ENCODE measurements at regions not wholly inside any gene's neighbourhood (a gene's known extent, or its start where the extent isn't known, plus 50 kb on each side); places are given as distances from the start of the nearest gene placed in this dataset.

DNA sequence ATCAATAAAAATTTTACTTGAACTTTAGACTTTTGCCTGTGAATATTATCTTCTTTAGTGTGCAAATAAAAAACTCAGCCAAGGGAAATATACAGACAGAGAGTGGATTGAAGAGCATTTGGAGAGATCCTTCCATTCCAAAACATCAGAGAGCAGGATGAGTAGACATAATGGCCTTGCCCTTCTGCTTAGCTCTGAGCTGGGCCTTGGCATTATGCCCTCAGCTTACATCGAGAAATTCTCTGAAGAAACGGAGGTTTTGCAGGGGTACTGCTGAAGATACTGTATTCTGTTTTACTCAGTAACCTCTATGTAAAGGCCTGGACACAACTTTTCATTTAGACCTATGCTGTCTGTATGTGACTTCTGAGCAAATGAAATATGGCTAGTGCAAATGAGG is 317.4 kb downstream of the STIM2 start:
- 28 to 42% (median 31%) methylated on average over 2 of the region's 2 CpGs for WGBS, 5 donors
- TF ChIP-seq EP300 (IDR thresholded peaks at IDR 0.05) (no peak), POLR2AphosphoS5 (IDR thresholded peaks at IDR 0.05) (no peak), POLR2A (IDR thresholded peaks at IDR 0.05) (no peak)
- TF ChIP-seq, protein P1, sequence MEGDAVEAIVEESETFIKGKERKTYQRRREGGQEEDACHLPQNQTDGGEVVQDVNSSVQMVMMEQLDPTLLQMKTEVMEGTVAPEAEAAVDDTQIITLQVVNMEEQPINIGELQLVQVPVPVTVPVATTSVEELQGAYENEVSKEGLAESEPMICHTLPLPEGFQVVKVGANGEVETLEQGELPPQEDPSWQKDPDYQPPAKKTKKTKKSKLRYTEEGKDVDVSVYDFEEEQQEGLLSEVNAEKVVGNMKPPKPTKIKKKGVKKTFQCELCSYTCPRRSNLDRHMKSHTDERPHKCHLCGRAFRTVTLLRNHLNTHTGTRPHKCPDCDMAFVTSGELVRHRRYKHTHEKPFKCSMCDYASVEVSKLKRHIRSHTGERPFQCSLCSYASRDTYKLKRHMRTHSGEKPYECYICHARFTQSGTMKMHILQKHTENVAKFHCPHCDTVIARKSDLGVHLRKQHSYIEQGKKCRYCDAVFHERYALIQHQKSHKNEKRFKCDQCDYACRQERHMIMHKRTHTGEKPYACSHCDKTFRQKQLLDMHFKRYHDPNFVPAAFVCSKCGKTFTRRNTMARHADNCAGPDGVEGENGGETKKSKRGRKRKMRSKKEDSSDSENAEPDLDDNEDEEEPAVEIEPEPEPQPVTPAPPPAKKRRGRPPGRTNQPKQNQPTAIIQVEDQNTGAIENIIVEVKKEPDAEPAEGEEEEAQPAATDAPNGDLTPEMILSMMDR (IDR thresholded peaks at IDR 0.05): no peak
- Histone ChIP-seq H3K9me3 (no peaks in the 10 kb centered on the region), H3K4me1 (no peaks in the 10 kb centered on the region), H3K27me3 (no peaks in the 10 kb centered on the region), H3K4me3 (no peak overlapping the region), H3K27ac (no peak overlapping the region), H3K36me3 (no peaks in the 10 kb centered on the region)
- intact Hi-C loops (cut with DNase I; ENCODE audit: low total_unique reads): no loop called here
- peak in 1 of 2 donors; percentile 12 for DNase-seq

DNA sequence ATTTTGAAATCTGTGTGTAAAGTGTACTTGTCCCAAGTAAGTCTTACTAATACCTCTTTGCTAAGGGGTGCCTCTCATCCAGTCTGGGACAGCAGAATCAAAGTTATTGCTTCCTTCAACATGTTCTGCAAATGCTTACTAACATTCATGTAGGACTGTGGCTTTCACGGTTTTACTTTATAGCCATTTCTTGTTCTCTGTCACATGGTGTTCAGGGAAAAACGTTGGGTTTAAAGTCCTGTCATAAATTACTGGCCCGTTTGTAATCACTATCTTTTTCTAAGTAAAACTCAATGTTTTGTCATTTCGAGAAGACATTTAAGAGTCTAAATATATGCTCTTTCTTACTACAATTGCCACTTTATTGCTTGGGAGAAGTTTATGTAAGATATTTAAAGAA is 321.1 kb downstream of the STIM2 start:
- no peaks in the 10 kb centered on the region for H3K36me3 ChIP-seq
- intact Hi-C loops (cut with DNase I; ENCODE audit: low total_unique reads): no loop called here
- no peak overlapping the region for H3K27ac ChIP-seq
- no peaks in the 10 kb centered on the region for H3K27me3 ChIP-seq
- 40 to 50% (median 47%) methylated on average over 4 of the region's 4 CpGs for WGBS, 5 donors
- no peaks in the 10 kb centered on the region for H3K9me3 ChIP-seq
- no peaks in the 10 kb centered on the region for H3K4me1 ChIP-seq
- DNase-seq: no peak
- H3K4me3 ChIP-seq: no peak overlapping the region
- TF ChIP-seq EP300 (IDR thresholded peaks at IDR 0.05) (no peak), POLR2A (IDR thresholded peaks at IDR 0.05) (no peak), POLR2AphosphoS5 (IDR thresholded peaks at IDR 0.05) (no peak)
- TF ChIP-seq, protein P1 (IDR thresholded peaks at IDR 0.05): no peak

DNA sequence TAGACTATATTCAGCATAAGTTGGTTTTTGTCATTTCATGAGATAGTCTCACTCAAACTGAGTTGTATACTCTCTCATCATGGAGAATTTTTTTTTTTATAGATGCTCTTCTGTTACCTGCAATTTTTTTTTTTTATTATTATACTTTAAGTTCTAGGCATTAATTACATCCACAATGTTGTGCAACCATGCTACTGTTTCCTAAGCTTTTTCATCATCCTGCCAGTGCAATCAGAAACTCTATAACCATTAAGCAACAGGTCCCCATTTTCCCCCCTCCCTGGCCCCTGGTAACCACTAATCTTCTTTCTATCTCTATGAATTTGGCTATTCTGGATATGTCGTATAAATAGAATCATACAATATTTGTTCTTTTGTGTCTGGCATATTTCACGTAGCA is 321.6 kb downstream of the STIM2 start:
- TF ChIP-seq, protein P1 (IDR thresholded peaks at IDR 0.05): no peak
- TF ChIP-seq EP300 (IDR thresholded peaks at IDR 0.05) (no peak), POLR2AphosphoS5 (IDR thresholded peaks at IDR 0.05) (no peak), POLR2A (IDR thresholded peaks at IDR 0.05) (no peak)
- intact Hi-C loops (cut with DNase I; ENCODE audit: low total_unique reads): no loop called here
- Histone ChIP-seq H3K4me3 (no peak overlapping the region), H3K36me3 (no peaks in the 10 kb centered on the region), H3K27me3 (no peaks in the 10 kb centered on the region), H3K27ac (no peak overlapping the region), H3K4me1 (no peaks in the 10 kb centered on the region), H3K9me3 (no peaks in the 10 kb centered on the region)
- 95 to 98% (median 96%) methylated on average over 2 of the region's 2 CpGs for WGBS, 5 donors
- DNase-seq: no peak

DNA sequence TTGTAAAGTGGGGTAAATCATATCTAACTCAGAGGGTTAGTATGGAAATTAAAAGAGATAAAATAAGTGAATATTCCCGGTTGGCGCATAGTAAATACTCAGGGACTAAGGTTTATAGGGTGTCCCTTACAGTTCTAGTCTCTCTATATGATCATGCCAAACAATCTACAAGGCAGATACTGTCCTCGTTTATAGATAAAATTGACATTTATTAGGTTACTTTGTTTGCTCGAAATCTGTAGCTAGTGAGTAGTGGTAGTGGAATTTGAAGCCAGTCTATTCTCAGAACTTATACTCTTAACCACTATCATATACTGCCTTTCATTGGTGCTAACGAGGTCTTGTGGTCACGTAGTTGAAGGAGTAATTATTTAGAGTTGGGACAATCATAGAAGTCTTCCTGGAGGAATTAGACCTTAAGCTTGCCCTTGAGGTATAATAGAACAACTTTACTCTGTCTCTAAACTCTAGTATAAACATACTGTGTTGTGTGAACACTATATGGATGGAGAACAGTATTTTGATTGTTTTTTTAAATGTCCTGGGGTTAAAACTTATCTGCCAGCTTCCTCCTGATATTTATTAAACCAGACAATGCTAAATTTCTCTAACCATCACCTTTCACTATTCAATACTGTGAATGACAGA is 324.0 kb downstream of the STIM2 start:
- intact Hi-C loops (cut with DNase I; ENCODE audit: low total_unique reads): no loop called here
- DNase-seq: no peak
- WGBS, 5 donors: 46 to 58% (median 56%) methylated on average over 6 of the region's 6 CpGs
- Histone ChIP-seq H3K36me3 (no peaks in the 10 kb centered on the region), H3K27me3 (no peaks in the 10 kb centered on the region), H3K4me3 (no peak overlapping the region), H3K4me1 (no peaks in the 10 kb centered on the region), H3K27ac (no peak overlapping the region), H3K9me3 (no peaks in the 10 kb centered on the region)
- TF ChIP-seq POLR2A (IDR thresholded peaks at IDR 0.05) (no peak), EP300 (IDR thresholded peaks at IDR 0.05) (no peak), POLR2AphosphoS5 (IDR thresholded peaks at IDR 0.05) (no peak)
- TF ChIP-seq, protein P1 (IDR thresholded peaks at IDR 0.05): no peak
